Heart right ventricle (tissue), 16 donors: ENCODE measurements at regions not wholly inside any gene's neighbourhood (a gene's known extent, or its start where the extent isn't known, plus 50 kb on each side); places are given as distances from the start of the nearest gene placed in this dataset.

Experiments
- ATAC-seq, 8 donors: fragments of 200-7000 bp; cut with Tn5 transposase; one replicate each; pipeline ENCODE4 v1.9.1; 2020; ENCODE audit warnings: mild to moderate bottlenecking in 8 of 8, moderate library complexity in 8 of 8, moderate number of reproducible peaks in 1 of 8
- DNase-seq, 2 donors: peaks; one replicate each; pipeline ENCODE4 v3.0.0-alpha.2; 2020
- H3K27ac ChIP-seq, 10 donors: fragments of 200-600 bp; sonication (generic) in 2 of 10; one replicate each; pipeline versions ENCODE4 v1.5.0 to v1.8.0; 2020 to 2022; ENCODE audit warnings: mild to moderate bottlenecking in 3 of 10
- H3K27me3 ChIP-seq, 7 donors: fragments of 200-600 bp; one replicate each; pipeline ENCODE4 v1.8.0; 2021 to 2022; ENCODE audit warnings: mild to moderate bottlenecking in 2 of 7
- H3K36me3 ChIP-seq, 9 donors: fragments of 200-600 bp; sonication (generic) in 1 of 9; one replicate each; pipeline versions ENCODE4 v1.5.0 to v1.8.0; 2020 to 2022; ENCODE audit warnings: mild to moderate bottlenecking in 2 of 9
- H3K4me1 ChIP-seq, 9 donors: fragments of 200-600 bp; sonication (generic) in 1 of 9; one replicate each; pipeline versions ENCODE4 v1.5.0 to v1.8.0; 2020 to 2022; ENCODE audit warnings: mild to moderate bottlenecking in 4 of 9
- H3K4me3 ChIP-seq, 10 donors: fragments of 200-600 bp; sonication (generic) in 2 of 10; one replicate each; pipeline versions ENCODE4 v1.5.0 to v1.8.0; 2020 to 2022; ENCODE audit warnings: mild to moderate bottlenecking in 7 of 10, moderate library complexity in 2 of 10
- H3K9me3 ChIP-seq, 11 donors: fragments of 200-600 bp in 10 of 11; sonication (generic) in 2 of 11; one replicate each; pipeline versions ENCODE4 v1.5.0 to v1.8.0; 2013 to 2022; ENCODE audit warnings: mild to moderate bottlenecking in 2 of 11, control low read depth in 1 of 11, moderate library complexity in 1 of 11
- WGBS, 2 donors: extraction: QIAGEN DNeasy Blood & Tissue Kit; methylation state at CpG; one replicate each; pipeline ENCODE4 v1.1.7; 2013; ENCODE audit warnings: inconsistent platforms in 1 of 2; 5-methylcytosine and 5-hydroxymethylcytosine counted together
- intact Hi-C, 10 donors: fragments of 100-400 bp; cut with DNase I; formaldehyde crosslinking; loops; one replicate each; pipeline versions ENCODE4 v1.11.1 to v1.14.2; 2022
- TF ChIP-seq, protein P1 (sequence below), 9 donors: fragments of 200-600 bp; sonication (generic) in 2 of 9; IDR thresholded peaks; one replicate each; pipeline versions ENCODE4 v1.5.0 to v1.8.0; 2021 to 2022; ENCODE audit warnings: antibody characterized with exemption in 9 of 9, mild to moderate bottlenecking in 5 of 9, moderate library complexity in 1 of 9
- donor health status: Arrhythmogenic right ventricular cardiomyopathy.
- donor health status: ischemic (EF 13 %, LVEDD 7.1; RV severe dilation, severe dysfunction).
- donor health status: healthy with polysubstance abuse.
- donor health status: DM: no; HTN: yes; CAD: no.
- donor health status: DM: no; HTN: no; CAD: no.
- donor health status: ischemic (EF 25% LVEDD 6.9; RV normal size, moderate dysfunction).
- donor health status: ischemic (EF 25% LVEDD 5.7; RV mildly dilated, moderate dysfunction).
- donor health status: healthy.
- donor health status: DM: yes; HTN: yes; CAD: no.
- donor health status: Ischemic cardiomyopathy.
- donor health status: ischemic (EF 35%, LVEDD 5.7; RV mildly dilated, moderate dysfunction).
- donor health status: nonischemic (EF 11% LVEDD 7.7; RV severe dilation, severe dysfunction).
- donor health status: DM: yes; HTN: yes; CAD: no.
- donor health status: PGD.
- donor health status: ischemic (EF 29% LVEDD 5.4; RV normal size, mild dysfunction).
- donor health status: nonischemic (EF 23%, LVEDD 6.1; RV moderate dilation, normal function).

- Histone ChIP-seq H3K9me3 (no peaks in the 10 kb centered on the region), H3K4me1 (peaks cover 0 to 45% (median 21%) of the 10 kb centered on the region in 9 donors), H3K27ac (no peak overlapping the region), H3K4me3 (no peak overlapping the region), H3K27me3 (no peaks in the 10 kb centered on the region), H3K36me3 (no peaks in the 10 kb centered on the region)
- TF ChIP-seq, protein P1, sequence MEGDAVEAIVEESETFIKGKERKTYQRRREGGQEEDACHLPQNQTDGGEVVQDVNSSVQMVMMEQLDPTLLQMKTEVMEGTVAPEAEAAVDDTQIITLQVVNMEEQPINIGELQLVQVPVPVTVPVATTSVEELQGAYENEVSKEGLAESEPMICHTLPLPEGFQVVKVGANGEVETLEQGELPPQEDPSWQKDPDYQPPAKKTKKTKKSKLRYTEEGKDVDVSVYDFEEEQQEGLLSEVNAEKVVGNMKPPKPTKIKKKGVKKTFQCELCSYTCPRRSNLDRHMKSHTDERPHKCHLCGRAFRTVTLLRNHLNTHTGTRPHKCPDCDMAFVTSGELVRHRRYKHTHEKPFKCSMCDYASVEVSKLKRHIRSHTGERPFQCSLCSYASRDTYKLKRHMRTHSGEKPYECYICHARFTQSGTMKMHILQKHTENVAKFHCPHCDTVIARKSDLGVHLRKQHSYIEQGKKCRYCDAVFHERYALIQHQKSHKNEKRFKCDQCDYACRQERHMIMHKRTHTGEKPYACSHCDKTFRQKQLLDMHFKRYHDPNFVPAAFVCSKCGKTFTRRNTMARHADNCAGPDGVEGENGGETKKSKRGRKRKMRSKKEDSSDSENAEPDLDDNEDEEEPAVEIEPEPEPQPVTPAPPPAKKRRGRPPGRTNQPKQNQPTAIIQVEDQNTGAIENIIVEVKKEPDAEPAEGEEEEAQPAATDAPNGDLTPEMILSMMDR (IDR thresholded peaks at IDR 0.05): no peak
- 87 to 96% methylated on average over 6 of the region's 6 CpGs for WGBS, 2 donors
- ATAC-seq (no peak), DNase-seq (no peak)
- intact Hi-C loops: loop anchor here in 1 of 10 donors (10.0 kb wide), 1 partner anchor 70 kb away; no protein-coding TSS in a partner anchor
Observed at GRCh38 chr3:72344647-72345046, 503.6 kb downstream of the SHQ1 start.

- TF ChIP-seq, protein P1 (IDR thresholded peaks at IDR 0.05): no peak
- no peak for DNase-seq
- 80 to 82% methylated on average over 1 of the region's 1 CpG for WGBS, 2 donors
- Histone ChIP-seq H3K4me3 (no peak overlapping the region), H3K27me3 (no peaks in the 10 kb centered on the region), H3K36me3 (no peaks in the 10 kb centered on the region), H3K9me3 (no peaks in the 10 kb centered on the region), H3K4me1 (peaks cover 0 to 45% (median 24%) of the 10 kb centered on the region in 9 donors), H3K27ac (no peak overlapping the region)
- intact Hi-C loops: loop anchor here in 1 of 10 donors (10.0 kb wide), 1 partner anchor 69 kb away; no protein-coding TSS in a partner anchor
- no peak for ATAC-seq
Observed at GRCh38 chr3:72344236-72344635, 504.0 kb downstream of the SHQ1 start.

GRCh38 chr3:72343078-72343477 is 505.2 kb downstream of the SHQ1 start:
- intact Hi-C loops: loop anchor here in 1 of 10 donors (10.0 kb wide), 1 partner anchor 68 kb away; no protein-coding TSS in a partner anchor
- H3K4me3 ChIP-seq: no peak overlapping the region
- DNase-seq (no peak), ATAC-seq (no peak)
- no peak overlapping the region for H3K27ac ChIP-seq
- 75 to 96% methylated on average over 3 of the region's 3 CpGs for WGBS, 2 donors
- TF ChIP-seq, protein P1 (IDR thresholded peaks at IDR 0.05): no peak
- no peaks in the 10 kb centered on the region for H3K27me3 ChIP-seq
- no peaks in the 10 kb centered on the region for H3K9me3 ChIP-seq
- H3K4me1 ChIP-seq: peaks cover 0 to 41% (median 26%) of the 10 kb centered on the region in 9 donors
- H3K36me3 ChIP-seq: no peaks in the 10 kb centered on the region

- Histone ChIP-seq H3K27ac (no peak overlapping the region), H3K27me3 (no peaks in the 10 kb centered on the region), H3K36me3 (no peaks in the 10 kb centered on the region), H3K9me3 (no peaks in the 10 kb centered on the region), H3K4me3 (no peak overlapping the region), H3K4me1 (peaks cover 0 to 34% (median 20%) of the 10 kb centered on the region in 9 donors)
- no peak for DNase-seq
- no peak for ATAC-seq
- WGBS, 2 donors: 92 to 96% methylated on average over 10 of the region's 10 CpGs
- intact Hi-C loops: loop anchor here in 1 of 10 donors (10.0 kb wide), 1 partner anchor 68 kb away; no protein-coding TSS in a partner anchor
- TF ChIP-seq, protein P1 (IDR thresholded peaks at IDR 0.05): no peak
Observed at GRCh38 chr3:72342450-72342849, 505.8 kb downstream of the SHQ1 start.
